Mesothelial cell of epicardium (in vitro differentiated cells): ENCODE measurements at regions not wholly inside any gene's neighbourhood (a gene's known extent, or its start where the extent isn't known, plus 50 kb on each side); places are given as distances from the start of the nearest gene placed in this dataset.
A peak's percentile ranks its signal among the peaks of the same experiment; 100 is the strongest.

Experiments
- DNase-seq, 2 experiments: peaks; one replicate each; pipeline ENCODE4 v3.0.0; 2021; ENCODE audit warnings: low spot score in 2 of 2; ENCODE audit not compliant: unreplicated experiment in 2 of 2
- H3K27ac Mint-ChIP-seq: 2 replicates; pipeline ENCODE4 v1.8.0; 2021; ENCODE audit warnings: mixed read lengths
- H3K27me3 Mint-ChIP-seq: 2 replicates; pipeline ENCODE4 v1.8.0; 2021; ENCODE audit warnings: low read depth, mixed read lengths
- H3K36me3 Mint-ChIP-seq: 2 replicates; pipeline ENCODE4 v1.8.0; 2021; ENCODE audit warnings: mixed read lengths
- H3K4me1 Mint-ChIP-seq: 2 replicates; pipeline ENCODE4 v1.8.0; 2021; ENCODE audit warnings: mixed read lengths
- H3K4me3 Mint-ChIP-seq: 2 replicates; pipeline ENCODE4 v1.8.0; 2021; ENCODE audit warnings: mild to moderate bottlenecking, moderate library complexity, mixed read lengths
- H3K9me3 Mint-ChIP-seq: 2 replicates; pipeline ENCODE4 v1.8.0; 2021; ENCODE audit warnings: mixed read lengths
- TF ChIP-seq, protein P1 (sequence below): fragments of 200-600 bp; sonication (generic); IDR thresholded peaks from one replicate; pipeline ENCODE4 v1.5.0; 2021; ENCODE audit warnings: antibody characterized with exemption; ENCODE audit not compliant: unreplicated experiment

DNA sequence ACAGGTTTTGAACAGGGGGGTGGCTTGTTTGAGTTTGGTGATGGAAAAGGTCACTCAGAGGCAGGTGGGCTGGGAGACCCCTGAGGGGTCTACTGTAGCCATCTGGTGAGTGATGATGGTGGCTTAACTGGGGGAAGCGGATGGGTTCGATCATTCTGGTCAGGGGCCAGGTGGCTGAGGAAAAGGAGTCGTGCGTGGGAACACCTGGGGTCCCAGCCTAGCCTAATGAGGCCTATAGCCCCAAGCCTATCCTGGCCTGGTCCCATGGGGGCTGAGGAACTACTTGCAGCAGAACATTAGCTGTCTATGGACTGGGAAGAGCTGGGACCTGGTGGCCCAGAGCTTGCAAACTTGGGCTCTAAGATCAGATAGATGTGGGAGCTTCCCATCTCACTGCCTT is 158.4 kb upstream of the MYL2 start:
- Mint-ChIP-seq H3K9me3 (no peaks in the 10 kb centered on the region), H3K4me3 (no peak overlapping the region), H3K4me1 (peaks cover 12% of the 10 kb centered on the region), H3K27ac (no peak overlapping the region), H3K27me3 (peaks cover 15% of the 10 kb centered on the region), H3K36me3 (no peaks in the 10 kb centered on the region)
- TF ChIP-seq, protein P1, sequence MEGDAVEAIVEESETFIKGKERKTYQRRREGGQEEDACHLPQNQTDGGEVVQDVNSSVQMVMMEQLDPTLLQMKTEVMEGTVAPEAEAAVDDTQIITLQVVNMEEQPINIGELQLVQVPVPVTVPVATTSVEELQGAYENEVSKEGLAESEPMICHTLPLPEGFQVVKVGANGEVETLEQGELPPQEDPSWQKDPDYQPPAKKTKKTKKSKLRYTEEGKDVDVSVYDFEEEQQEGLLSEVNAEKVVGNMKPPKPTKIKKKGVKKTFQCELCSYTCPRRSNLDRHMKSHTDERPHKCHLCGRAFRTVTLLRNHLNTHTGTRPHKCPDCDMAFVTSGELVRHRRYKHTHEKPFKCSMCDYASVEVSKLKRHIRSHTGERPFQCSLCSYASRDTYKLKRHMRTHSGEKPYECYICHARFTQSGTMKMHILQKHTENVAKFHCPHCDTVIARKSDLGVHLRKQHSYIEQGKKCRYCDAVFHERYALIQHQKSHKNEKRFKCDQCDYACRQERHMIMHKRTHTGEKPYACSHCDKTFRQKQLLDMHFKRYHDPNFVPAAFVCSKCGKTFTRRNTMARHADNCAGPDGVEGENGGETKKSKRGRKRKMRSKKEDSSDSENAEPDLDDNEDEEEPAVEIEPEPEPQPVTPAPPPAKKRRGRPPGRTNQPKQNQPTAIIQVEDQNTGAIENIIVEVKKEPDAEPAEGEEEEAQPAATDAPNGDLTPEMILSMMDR: no peak
- DNase-seq: no peak

- Mint-ChIP-seq H3K4me3 (no peak overlapping the region), H3K27ac (peak overlapping the region; percentile 66), H3K27me3 (peaks cover 4% of the 10 kb centered on the region), H3K36me3 (peaks cover 4% of the 10 kb centered on the region), H3K9me3 (peaks cover 3% of the 10 kb centered on the region), H3K4me1 (peaks cover 4% of the 10 kb centered on the region)
- TF ChIP-seq, protein P1: no peak
- DNase-seq: no peak
Observed at GRCh38 chr12:111076611-111077451, 156.5 kb upstream of the MYL2 start.

GRCh38 chr12:111076199-111076598 is 155.8 kb upstream of the MYL2 start:
- TF ChIP-seq, protein P1: no peak
- Mint-ChIP-seq H3K9me3 (peaks cover 9% of the 10 kb centered on the region), H3K4me3 (no peak overlapping the region), H3K36me3 (peaks cover 9% of the 10 kb centered on the region), H3K27me3 (peaks cover 4% of the 10 kb centered on the region), H3K27ac (no peak overlapping the region), H3K4me1 (peaks cover 4% of the 10 kb centered on the region)
- no peak for DNase-seq

- TF ChIP-seq, protein P1: no peak
- Mint-ChIP-seq H3K36me3 (peaks cover 13% of the 10 kb centered on the region), H3K27ac (no peak overlapping the region), H3K4me3 (no peak overlapping the region), H3K4me1 (peaks cover 4% of the 10 kb centered on the region), H3K27me3 (peaks cover 2% of the 10 kb centered on the region), H3K9me3 (peaks cover 14% of the 10 kb centered on the region)
- DNase-seq: no peak
Observed at GRCh38 chr12:111074965-111075364, 154.6 kb upstream of the MYL2 start.

GRCh38 chr12:111074559-111074958 is 154.2 kb upstream of the MYL2 start:
- Mint-ChIP-seq H3K27ac (no peak overlapping the region), H3K4me3 (no peak overlapping the region), H3K9me3 (peaks cover 14% of the 10 kb centered on the region), H3K4me1 (peaks cover 4% of the 10 kb centered on the region), H3K36me3 (peaks cover 13% of the 10 kb centered on the region), H3K27me3 (peaks cover 2% of the 10 kb centered on the region)
- DNase-seq: no peak
- TF ChIP-seq, protein P1: no peak
